Neutrophil (primary cell): ENCODE measurements at regions not wholly inside any gene's neighbourhood (a gene's known extent, or its start where the extent isn't known, plus 50 kb on each side); places are given as distances from the start of the nearest gene placed in this dataset.

Source experiments
- H3K27ac ChIP-seq: fragments of 200-600 bp; sonication (generic); 2 replicates; pipeline ENCODE4 v1.5.1; 2016; ENCODE audit warnings: mild to moderate bottlenecking, moderate library complexity
- H3K27me3 ChIP-seq: fragments of 200-600 bp; sonication (generic); 2 replicates; pipeline ENCODE4 v1.6.0; 2016; ENCODE audit warnings: mild to moderate bottlenecking
- H3K36me3 ChIP-seq: fragments of 200-600 bp; sonication (generic); 2 replicates; pipeline ENCODE4 v1.5.1; 2017
- H3K4me1 ChIP-seq, 2 experiments: fragments of 200-600 bp in 1 of 2; sonication (generic) in 1 of 2; 1 replicate in 1 of 2; 2 replicates in 1 of 2; pipeline versions ENCODE4 v1.5.1 to v1.6.1; 2013 to 2016; ENCODE audit warnings: low read depth in 1 of 2, low read length in 1 of 2, mild to moderate bottlenecking in 1 of 2, moderate library complexity in 1 of 2; ENCODE audit not compliant: control insufficient read depth in 1 of 2, insufficient read depth in 1 of 2
- H3K4me3 ChIP-seq, 2 experiments: fragments of 200-600 bp in 1 of 2; sonication (generic) in 1 of 2; 1 replicate in 1 of 2; 2 replicates in 1 of 2; pipeline ENCODE4 v1.5.1; 2013 to 2016; ENCODE audit warnings: low read depth in 1 of 2, low read length in 1 of 2, mild to moderate bottlenecking in 1 of 2, moderate library complexity in 1 of 2
- H3K9me3 ChIP-seq: fragments of 200-600 bp; sonication (generic); 2 replicates; pipeline ENCODE4 v1.5.1; 2016
- TF ChIP-seq, protein P1 (sequence below): fragments of 200-600 bp; sonication (generic); IDR thresholded peaks from 2 replicates; pipeline ENCODE4 v1.5.1; 2016; ENCODE audit warnings: antibody characterized with exemption

- H3K9me3 ChIP-seq = no peaks in the 10 kb centered on the region
- H3K4me1 ChIP-seq = peaks cover 0 to 4% of the 10 kb centered on the region in 2 experiments
- H3K36me3 ChIP-seq = no peaks in the 10 kb centered on the region
- no peak overlapping the region for H3K27ac ChIP-seq
- H3K27me3 ChIP-seq = no peaks in the 10 kb centered on the region
- no peak overlapping the region for H3K4me3 ChIP-seq
- TF ChIP-seq, protein P1, sequence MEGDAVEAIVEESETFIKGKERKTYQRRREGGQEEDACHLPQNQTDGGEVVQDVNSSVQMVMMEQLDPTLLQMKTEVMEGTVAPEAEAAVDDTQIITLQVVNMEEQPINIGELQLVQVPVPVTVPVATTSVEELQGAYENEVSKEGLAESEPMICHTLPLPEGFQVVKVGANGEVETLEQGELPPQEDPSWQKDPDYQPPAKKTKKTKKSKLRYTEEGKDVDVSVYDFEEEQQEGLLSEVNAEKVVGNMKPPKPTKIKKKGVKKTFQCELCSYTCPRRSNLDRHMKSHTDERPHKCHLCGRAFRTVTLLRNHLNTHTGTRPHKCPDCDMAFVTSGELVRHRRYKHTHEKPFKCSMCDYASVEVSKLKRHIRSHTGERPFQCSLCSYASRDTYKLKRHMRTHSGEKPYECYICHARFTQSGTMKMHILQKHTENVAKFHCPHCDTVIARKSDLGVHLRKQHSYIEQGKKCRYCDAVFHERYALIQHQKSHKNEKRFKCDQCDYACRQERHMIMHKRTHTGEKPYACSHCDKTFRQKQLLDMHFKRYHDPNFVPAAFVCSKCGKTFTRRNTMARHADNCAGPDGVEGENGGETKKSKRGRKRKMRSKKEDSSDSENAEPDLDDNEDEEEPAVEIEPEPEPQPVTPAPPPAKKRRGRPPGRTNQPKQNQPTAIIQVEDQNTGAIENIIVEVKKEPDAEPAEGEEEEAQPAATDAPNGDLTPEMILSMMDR = no peak
Observed at GRCh38 chr4:23266401-23266800, 573.7 kb downstream of the GBA3 start.

DNA sequence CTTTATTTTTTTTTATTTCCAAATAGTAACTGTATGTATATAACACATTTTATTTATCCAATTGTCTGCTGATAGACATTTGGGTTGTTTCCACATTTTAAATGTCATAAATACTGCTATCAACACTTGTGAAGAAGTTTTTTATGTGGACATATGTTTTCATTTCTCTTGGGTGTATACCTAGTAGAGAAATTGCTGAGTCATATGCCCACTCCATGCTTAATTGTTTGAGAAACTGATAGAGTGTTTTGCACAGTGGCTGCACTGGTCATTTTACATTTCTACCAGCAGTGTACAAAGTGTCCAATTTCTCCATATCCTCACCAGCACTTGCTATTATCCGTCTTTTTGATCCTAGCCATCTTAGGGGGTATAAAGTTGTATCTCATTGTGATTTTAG, 567.8 kb downstream of the GBA3 start:
- no peak overlapping the region for H3K27ac ChIP-seq
- H3K36me3 ChIP-seq = no peaks in the 10 kb centered on the region

DNA sequence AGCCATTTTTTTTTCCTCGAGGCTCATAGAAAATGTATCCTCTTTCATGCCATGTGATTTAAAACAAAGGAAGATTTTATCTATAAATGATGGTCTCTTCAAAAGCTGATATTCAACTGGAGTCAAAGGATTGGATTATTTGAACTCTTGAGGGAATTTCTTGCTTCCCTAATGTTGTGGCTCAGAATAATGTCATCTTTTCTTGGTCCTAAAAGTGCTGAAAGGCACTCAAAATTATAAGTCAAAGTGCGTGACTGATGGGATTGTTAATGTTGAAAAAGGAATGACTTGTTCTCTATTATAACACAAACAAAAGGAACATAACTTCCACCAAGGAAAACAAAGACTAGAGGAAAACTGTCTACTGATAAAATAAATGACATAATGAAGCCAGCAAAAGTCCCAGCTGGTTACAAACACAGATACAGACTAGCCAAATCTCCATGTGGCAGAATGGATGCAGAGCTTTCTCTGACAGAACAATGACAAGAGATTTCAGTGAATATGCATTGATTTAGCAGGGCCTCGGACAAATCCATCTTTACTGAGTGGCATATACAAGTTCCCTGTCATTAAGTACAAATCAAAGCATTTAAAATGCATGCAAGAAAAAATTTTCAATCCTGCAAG, 552.6 kb downstream of the GBA3 start:
- H3K36me3 ChIP-seq = no peaks in the 10 kb centered on the region
- H3K9me3 ChIP-seq = no peaks in the 10 kb centered on the region
- TF ChIP-seq, protein P1 = no peak
- H3K27ac ChIP-seq = no peak overlapping the region
- H3K4me3 ChIP-seq = no peak overlapping the region
- H3K4me1 ChIP-seq = no peaks in the 10 kb centered on the region
- no peaks in the 10 kb centered on the region for H3K27me3 ChIP-seq

More for the DNA sequence above, 567.8 kb downstream of the GBA3 start:
- H3K9me3 ChIP-seq = no peaks in the 10 kb centered on the region
- H3K4me3 ChIP-seq = no peak overlapping the region
- H3K27me3 ChIP-seq = no peaks in the 10 kb centered on the region
- TF ChIP-seq, protein P1 = no peak
- H3K4me1 ChIP-seq = no peaks in the 10 kb centered on the region

DNA sequence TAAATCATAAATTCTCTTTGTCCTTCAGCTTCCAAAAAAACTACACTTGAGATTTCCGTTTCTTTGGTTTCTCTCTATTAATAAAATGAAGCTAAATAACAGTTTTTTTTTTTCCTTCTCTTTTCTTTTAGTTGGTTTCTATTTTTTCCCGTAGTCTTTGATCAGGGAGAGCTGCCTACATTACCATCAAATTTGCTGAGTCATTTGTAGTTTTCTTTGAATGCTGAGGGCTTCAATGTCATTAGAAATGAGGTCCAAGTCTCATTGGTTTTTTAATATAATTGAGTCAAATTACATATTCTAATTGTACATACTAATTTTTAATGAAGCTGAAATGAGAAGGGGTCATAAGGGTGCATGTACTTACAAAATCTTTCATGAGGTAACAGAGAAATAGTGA, 550.2 kb downstream of the GBA3 start:
- Histone ChIP-seq H3K9me3 (no peaks in the 10 kb centered on the region), H3K4me1 (no peaks in the 10 kb centered on the region), H3K36me3 (no peaks in the 10 kb centered on the region), H3K27ac (no peak overlapping the region), H3K4me3 (no peak overlapping the region), H3K27me3 (no peaks in the 10 kb centered on the region)
- TF ChIP-seq, protein P1 = no peak

- Histone ChIP-seq H3K36me3 (no peaks in the 10 kb centered on the region), H3K27ac (no peak overlapping the region), H3K27me3 (no peaks in the 10 kb centered on the region), H3K4me1 (no peaks in the 10 kb centered on the region), H3K9me3 (no peaks in the 10 kb centered on the region), H3K4me3 (no peak overlapping the region)
- TF ChIP-seq, protein P1 = no peak
Observed at GRCh38 chr4:23241408-23241807, 548.7 kb downstream of the GBA3 start.

GRCh38 chr4:23238848-23239247, 546.1 kb downstream of the GBA3 start:
- no peaks in the 10 kb centered on the region for H3K27me3 ChIP-seq
- H3K9me3 ChIP-seq = no peaks in the 10 kb centered on the region
- H3K4me1 ChIP-seq = no peaks in the 10 kb centered on the region
- H3K27ac ChIP-seq = no peak overlapping the region
- H3K36me3 ChIP-seq = no peaks in the 10 kb centered on the region
- no peak overlapping the region for H3K4me3 ChIP-seq
- TF ChIP-seq, protein P1 = no peak
